HG03196 (cell line): ENCODE measurements at regions not wholly inside any gene's neighbourhood (a gene's known extent, or its start where the extent isn't known, plus 50 kb on each side); places are given as distances from the start of the nearest gene placed in this dataset.

Source experiments
- ATAC-seq: cut with Tn5 transposase; IDR thresholded peaks from one replicate; pipeline ENCODE4 v1.9.1; 2021; ENCODE audit not compliant: unreplicated experiment

DNA sequence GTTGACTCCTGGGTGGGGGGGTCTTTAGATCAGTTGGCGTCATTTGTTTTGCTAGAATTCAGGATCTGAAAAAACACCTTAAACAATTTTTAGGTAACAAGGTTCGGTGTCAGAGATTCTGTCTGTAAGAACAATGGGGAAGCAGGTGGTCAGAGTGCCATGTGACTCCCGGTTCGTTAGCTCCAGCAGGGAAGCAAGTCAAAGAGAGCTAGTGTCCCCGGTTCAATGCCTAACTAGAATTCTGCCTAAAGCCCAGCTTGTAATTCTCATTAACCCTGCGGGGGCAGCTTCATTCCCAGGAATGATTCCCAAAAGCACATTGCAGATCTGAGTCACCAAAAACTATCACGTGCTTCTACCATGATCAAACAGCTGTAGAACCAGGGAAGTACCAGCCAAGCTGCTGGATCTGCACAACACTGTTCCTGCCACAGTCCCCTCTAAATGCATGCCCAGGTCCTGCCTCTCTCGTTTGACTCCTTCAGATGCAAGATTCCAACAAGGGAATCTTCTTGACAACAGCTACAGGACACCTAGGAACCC, 664.3 kb upstream of the CELF2 start:
- no peak for ATAC-seq

DNA sequence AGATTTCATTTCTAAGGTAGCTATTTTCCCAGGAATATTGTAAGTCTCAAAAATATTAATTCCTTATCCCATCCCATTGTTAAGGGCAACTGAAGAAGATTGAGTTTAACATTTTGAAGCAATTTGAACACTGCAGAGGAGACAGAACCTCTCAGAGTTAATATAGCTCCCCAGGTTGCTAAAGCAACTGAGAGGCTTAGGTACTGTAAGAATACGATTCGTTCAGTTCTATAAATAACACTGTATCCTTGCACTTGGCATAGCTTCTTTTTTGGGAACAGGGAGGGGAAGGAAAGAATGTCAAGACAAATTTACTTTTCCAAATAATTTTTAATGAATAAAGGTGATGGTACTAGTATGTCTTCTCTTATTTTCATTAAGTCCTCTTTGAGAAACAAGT, 658.4 kb upstream of the CELF2 start:
- no peak for ATAC-seq

DNA sequence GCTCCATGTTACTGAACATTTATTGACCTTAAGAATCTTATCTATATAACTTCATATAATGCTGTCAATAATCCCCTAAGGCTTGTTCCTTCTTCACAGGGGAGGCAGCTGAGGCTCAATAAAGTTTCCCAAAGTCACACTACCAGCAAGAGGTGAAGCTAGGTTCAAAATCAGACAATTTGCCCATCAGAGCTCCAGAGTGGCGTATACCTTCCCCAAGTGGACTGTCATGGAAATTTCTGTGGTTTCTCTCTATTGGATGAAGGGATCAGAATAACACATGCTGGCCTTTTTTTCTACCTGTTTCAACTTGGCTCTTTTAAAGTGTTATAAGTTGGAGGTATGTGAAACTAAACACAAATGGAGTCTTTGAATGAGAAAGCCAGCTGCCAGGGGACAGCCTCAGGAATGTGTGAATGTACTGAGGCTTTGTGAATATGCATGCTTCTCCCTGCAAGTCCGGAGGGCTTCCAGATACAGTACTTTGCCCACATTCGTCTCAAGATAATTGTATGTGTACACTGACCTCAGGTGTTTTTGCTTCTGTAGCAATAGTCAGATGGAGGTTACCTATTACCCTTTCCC, 656.3 kb upstream of the CELF2 start:
- ATAC-seq, result no peak

DNA sequence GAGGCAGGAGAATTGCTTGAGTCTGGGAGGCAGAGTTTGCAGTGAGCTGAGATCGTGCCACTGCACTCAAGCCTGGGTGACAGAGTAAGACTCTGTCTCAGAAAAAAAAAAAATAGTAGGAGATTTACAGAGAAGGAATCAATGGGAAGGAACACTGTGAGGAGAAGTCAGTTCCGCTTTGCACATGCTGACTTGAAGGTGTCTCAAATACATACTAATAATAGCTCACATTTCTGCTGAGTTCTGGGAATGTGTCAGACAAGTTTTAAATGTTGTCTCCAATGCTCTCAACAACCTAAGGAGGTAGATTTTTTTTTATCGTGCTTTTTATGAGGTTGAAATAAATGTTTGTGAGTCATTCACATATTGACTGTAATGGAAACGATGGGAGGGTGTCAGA, 654.9 kb upstream of the CELF2 start:
- no peak for ATAC-seq

DNA sequence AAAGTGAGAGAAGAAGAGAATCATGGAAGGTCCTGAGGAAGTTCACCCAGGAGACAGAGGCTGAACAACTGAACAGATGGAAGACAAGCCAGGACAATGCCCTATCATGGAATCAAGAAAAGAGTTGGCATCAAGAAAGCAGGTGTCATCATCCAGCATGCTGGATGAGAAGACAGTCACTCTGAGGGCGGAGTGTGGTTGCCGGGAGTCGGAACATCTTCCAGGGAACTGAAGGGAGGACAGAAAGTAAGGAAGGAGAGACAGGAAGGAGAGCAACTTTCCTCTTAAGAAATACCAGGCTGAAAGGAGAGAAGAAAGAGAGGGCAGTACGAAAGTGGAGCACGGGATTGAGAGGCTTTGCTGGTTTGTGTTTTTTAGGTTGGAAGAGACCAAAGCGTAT, 654.5 kb upstream of the CELF2 start:
- no peak for ATAC-seq

DNA sequence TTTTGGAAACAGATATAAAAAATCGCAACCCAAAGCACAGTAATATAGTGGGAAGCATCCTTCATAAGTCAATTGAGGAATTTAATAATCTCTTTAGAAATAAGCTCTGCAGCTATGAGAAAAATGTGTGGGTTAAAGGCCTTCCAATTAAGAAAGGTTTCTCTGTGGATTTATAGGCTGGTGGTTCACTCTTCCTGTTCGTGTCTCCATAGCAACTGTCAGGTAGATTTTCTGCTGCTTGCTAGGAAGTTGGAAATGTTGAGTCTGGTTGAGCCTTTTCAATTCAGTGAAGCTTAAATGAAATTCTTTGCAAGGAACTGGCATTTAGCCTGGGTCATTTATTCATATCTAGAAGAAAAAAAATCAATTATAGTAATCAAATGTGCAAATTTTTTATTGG, 652.8 kb upstream of the CELF2 start:
- ATAC-seq, result no peak

DNA sequence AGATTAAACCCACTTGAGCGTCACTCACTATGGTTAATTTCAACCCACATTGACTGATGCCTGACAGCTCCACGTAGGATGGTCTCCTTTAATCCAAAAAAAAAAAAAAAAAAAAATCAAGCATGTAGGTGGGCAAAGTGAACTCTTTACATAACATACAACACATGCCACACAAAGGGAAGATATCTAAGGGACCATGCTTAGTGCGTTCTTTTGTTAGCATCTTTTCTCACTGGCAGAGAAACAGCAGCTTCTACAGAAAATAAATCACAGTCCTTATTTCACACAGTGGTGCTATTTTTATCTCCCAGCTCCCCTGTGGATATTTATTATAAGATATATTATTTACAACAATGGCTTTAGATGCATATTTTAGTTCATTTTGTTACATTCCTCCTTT, 652.0 kb upstream of the CELF2 start:
- no peak for ATAC-seq

DNA sequence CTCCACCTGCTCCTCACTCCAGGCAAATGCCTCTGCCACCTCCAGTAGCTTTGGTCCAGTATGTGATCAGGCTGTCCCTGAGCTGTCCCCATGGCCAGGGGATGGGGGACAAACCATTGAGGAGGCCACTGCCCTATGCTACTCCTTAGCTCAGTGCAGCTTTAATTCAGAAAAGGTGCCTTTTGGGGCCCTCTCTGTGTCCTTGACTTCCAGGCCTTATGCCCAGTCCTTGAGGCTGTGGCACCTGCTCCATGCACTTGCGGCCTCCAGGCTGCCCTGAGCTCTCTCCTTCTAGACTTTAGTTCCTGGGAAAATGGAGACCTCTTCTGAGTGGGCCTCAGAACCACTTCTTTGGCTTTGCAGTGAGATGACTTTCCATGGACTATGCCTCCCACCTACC, 650.8 kb upstream of the CELF2 start:
- ATAC-seq, result no peak

DNA sequence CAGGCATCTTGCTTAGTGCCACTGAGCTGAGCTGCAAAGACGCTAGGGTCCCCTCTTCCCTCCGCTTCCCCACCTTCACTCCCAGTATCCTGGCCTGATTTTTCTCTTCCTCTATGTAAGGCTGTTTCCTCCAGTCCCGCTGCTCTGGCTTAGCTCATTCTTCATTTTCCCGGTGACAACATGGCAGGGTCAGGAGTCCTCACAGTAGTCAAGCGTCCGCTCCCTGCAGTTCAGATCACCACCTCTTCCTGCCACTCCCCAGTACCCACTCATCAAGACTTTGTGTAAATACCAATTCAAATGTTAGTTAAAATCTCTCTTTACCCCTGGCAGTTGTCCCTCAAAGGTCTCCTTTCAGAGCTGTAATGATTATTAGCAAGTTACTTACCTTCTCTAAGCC, 650.4 kb upstream of the CELF2 start:
- ATAC-seq, result no peak

DNA sequence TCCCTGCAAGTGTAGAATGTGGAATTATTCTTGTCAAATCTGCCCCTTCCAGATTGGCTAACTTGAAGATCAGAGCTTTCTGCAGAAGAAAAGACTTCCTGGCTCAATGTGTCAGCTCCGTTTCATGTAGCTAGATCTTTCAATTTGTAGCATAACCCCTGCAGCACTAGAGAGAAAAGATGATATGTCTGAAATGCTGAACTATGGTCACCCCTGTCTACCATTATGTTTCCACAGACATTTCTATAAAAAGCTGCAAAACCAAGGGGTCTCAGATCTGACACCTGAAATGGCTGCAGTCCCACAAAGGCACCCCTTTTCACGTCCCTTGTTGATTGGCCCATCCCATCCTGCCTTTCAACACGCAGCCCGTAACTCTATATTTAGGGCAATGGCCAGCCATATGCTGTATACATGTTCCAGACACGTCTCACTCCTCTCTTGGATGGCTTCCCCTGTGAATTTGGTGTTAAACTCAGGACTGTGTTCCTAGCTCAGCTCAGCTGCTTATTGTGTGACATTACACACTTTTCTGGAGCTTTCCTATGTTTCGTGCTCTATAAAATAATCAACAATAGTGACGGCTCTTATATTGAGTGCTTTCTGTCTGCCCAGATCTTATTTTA, 648.6 kb upstream of the CELF2 start:
- ATAC-seq, result no peak

DNA sequence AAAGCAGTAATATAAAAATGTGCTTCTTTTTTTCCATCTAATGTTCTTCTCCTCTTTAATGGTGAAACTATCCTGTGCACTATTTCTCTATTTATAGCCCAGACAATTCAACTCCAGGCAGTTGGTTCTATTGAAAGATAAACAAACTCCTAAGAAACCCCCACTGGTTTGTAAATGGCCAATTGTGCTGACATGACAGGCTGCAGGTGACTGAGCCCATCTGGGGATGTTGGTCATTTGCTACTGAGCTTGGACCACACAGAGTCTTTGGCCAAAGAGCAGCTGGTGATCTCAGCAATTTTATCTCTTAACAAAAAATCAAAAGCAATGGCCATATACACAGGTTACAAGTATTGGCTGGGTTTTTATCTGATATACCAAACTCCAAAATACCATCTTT, 631.8 kb upstream of the CELF2 start:
- no peak for ATAC-seq

DNA sequence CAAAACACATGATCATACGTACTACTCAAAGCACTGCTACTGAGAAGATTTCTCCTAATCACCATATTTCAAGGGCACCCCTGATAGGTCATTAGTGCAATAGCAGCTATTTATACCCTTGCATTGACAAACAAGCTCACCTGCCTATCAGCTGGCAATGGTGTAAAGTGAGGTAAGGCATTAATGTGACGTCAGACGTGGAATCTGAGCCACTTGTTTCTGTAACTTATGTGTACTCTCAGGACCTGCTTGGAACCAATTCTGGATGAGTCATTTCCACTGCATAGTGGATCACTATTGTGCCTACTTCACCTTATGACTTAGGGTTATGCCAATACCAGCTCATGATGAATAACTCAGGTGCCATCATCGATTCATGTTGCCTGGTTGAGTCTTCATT, 628.5 kb upstream of the CELF2 start:
- no peak for ATAC-seq

DNA sequence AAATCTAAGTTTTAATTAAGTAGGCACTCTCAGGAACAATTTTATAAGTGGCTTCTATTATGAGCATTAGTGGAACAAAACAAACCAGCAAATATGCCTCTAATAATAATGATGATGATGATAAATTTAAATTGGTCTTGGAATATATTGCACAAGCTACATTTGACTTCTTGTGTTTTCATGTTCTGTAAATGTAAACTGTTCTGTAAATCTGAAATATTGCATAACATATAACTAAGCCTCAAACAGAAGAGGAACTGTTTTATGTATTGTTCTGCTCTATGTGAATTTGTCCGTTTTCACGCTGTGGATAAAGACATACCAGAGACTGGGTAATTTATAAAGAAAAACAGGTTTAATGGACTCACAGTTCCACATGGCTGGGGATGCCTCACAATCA, 625.2 kb upstream of the CELF2 start:
- no peak for ATAC-seq

DNA sequence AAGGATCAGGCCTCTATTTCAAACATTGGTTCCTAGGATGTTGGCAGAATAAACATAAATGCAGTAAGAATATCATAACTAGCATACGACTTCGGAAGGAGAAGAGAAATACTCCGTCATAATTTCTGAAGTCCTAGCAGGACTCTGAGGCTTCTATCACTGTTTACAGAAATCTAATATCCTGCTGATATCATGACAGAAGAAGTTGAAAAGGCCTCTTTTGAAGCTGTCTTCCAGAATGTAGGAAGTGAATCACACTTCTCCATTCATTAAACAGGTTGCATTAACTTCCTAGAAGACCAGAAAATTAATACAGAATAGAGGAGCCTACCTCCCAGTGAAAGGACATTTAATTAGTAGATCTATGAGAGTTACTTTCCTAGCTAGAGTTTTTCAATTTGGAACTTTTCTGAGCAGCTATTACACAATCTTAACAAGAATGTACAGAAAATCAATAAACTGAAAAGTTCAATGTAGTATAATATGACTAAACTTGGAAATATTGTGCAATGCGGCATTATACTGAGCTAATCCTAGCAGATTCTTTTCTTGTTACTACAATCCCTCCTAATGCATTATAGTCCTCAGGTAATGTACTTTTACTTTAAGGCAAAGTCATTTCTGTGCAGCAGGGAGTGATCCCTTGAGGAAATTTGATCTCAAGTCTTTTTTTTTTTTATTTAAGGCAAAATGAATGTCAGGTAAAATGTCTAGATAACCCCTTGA, 622.6 kb upstream of the CELF2 start:
- no peak for ATAC-seq

DNA sequence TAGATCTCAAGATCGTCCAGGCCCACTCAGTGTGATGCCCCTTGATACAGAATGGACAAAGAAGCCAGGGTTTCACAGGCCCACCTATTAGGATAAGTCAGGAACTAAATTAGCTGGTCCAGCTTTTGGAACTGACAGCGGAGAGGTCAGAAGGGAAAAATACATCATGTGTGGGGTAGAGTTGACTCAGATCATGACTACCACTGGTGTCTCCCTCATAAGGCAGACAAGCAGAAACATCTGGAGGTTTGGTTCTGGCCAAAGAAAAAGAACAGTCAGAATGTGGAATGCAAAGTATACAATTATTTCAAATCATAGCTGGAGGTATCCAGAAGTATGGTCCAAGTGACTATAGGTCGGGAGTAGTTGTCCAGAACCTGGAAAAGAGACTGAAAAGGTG, 621.1 kb upstream of the CELF2 start:
- ATAC-seq, result no peak

DNA sequence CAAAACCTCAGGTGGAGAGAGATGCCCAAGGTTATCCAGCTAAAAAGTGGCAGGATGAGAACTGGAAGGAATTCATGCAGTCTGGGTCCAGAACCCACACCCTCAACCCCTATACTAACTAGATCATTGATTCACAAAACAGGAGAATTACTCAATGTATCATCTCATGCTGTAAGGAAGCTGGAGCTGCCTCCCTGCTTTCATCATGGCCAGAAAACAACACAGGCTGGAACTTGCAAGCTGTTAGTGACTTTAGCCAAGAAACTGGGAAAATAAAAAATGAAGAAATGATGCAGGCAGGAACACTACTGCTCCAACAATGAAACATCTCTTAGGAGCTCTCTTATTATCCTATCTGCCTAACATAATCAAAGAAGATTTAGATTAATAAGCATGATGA, 619.8 kb upstream of the CELF2 start:
- no peak for ATAC-seq

DNA sequence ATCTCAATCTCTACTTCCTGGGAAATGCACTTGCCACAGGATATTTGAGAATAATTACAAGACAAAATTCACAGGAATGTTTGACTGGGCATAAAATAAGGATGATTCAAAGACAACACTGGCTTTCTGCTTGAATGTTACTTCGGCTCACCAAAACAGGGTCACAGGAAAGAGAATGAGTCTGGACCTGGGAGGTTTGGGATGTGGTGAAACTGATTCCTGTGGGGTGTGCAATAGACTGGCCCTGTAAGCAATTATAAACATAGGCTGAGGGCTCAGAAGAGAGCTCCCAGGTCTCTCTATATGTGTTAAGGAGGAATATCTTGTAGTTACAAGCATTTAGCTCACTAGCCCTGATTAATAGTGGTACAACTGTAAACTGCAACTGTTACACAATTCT, 613.9 kb upstream of the CELF2 start:
- ATAC-seq, result no peak

DNA sequence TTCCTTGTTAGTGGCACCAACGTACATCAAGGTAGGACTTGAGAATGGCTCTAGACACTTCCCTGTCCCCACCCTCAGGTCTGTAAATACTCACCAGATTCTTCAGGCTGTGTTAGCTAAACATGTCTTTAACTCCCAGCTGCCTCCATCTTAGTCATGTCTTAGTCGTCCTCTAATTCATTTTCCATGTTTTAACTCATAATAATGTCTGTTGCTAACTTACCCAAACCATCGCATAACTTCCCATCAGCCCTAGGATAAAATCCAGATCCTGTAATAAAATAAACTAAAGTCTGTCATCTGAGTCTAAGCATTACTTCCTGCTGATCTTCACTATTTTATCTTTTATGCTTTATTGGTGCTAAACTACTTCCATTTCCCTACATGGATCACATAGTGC, 600.0 kb upstream of the CELF2 start:
- ATAC-seq, result no peak

DNA sequence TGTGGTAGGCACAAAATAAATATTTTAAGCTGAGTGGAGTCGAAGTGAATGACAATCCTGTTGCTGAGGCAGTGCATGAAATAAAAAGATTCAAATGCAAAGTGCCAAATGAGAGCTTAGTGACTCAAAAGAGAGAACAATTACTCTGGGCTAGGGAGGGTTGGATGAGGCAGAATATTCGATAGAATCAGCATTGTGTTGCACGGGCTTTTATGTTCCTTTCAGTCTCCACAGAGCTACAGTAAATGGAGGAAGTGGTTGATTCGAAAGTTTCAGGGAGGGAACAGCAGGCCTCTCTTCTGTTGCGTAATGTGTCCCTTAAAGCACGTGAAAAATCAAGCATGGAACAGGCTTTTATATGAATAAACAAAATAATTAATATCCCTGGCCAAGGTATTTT, 599.3 kb upstream of the CELF2 start:
- ATAC-seq, result peak; percentile 97

DNA sequence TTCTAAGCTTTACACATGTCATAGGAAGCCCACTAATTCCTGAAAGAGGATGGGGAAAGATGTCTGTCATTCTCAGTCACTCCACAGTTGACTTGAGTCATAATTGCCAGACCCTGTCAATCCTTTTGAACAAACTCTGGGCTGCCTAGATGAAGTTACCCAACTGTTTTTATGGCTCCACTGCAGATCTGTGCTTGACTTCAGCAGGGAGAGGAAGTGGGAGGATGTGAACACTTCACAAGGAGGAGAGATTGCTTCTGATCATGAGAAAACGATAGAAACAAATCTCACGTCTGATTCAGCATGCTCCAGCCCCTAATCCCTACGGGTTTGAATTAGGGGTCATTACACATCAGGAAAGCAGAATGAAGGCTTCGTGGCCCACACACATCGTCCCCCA, 596.6 kb upstream of the CELF2 start:
- no peak for ATAC-seq

DNA sequence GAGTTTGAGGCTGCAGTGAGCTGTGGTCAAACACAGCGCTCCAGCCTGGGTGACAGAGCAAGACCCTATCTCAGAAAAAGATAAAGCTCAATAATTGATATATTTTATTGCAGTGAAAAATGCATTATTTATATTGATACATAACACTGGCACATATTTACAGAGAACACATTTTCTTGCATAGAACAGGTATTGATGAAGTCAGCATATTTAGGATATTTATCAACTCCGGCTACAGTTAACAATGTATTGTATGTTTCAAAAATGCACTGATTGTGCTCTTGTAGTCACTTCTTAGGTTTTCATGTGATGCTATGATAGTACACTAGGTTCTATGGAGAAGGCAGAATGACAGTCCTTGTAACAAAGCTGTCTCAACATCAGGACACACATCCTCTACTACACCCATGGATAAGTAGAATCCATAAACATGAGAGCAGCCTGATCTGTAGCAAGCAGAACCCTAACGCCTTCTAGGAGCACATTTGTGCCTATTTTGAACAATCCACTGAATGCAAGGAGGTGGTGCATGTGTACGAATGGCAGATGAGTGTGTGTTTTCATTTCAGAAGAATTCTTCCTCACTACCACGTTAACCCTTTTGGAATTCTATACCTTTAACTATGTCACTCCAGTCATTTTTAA, 586.1 kb upstream of the CELF2 start:
- ATAC-seq, result no peak
